CD14-positive monocyte (primary cell): ENCODE measurements at regions not wholly inside any gene's neighbourhood (a gene's known extent, or its start where the extent isn't known, plus 50 kb on each side); places are given as distances from the start of the nearest gene placed in this dataset.

Experiments
- DNase-seq, 3 donors: peaks; one replicate each; pipeline ENCODE4 v3.0.0-alpha.2; 2011 to 2022
- H2AFZ ChIP-seq: 2 replicates; pipeline ENCODE4 v1.6.0; 2012; ENCODE audit warnings: mild to moderate bottlenecking, low read depth, low read length, inconsistent platforms; ENCODE audit not compliant: insufficient read depth, poor library complexity, severe bottlenecking
- H3K27ac ChIP-seq, 2 donors: 1 replicate in 1 of 2; 2 replicates in 1 of 2; pipeline ENCODE4 v1.5.1; 2012 to 2013; ENCODE audit warnings: low read length in 2 of 2, control low read depth in 1 of 2, inconsistent platforms in 1 of 2, low read depth in 1 of 2, mild to moderate bottlenecking in 1 of 2
- H3K27me3 ChIP-seq, 2 donors: one replicate each; pipeline versions ENCODE4 v1.6.0 to v1.6.1; 2011 to 2013; ENCODE audit warnings: low read length in 2 of 2; ENCODE audit not compliant: control insufficient read depth in 2 of 2, insufficient read depth in 2 of 2
- H3K36me3 ChIP-seq, 2 donors: replicated peaks in 1 of 2; 1 replicate in 1 of 2; 2 replicates in 1 of 2; pipeline versions ENCODE4 v1.5.1 to v1.6.1; 2012 to 2013; ENCODE audit warnings: low read length in 2 of 2, control low read depth in 1 of 2, inconsistent platforms in 1 of 2, mild to moderate bottlenecking in 1 of 2; ENCODE audit not compliant: insufficient read depth in 2 of 2, control insufficient read depth in 1 of 2
- H3K4me1 ChIP-seq, 2 donors: 1 replicate in 1 of 2; 2 replicates in 1 of 2; pipeline versions ENCODE4 v1.5.1 to v1.6.1; 2012 to 2013; ENCODE audit warnings: low read length in 2 of 2, control low read depth in 1 of 2, inconsistent platforms in 1 of 2, mild to moderate bottlenecking in 1 of 2, moderate library complexity in 1 of 2; ENCODE audit not compliant: insufficient read depth in 2 of 2, control insufficient read depth in 1 of 2
- H3K4me2 ChIP-seq: replicated peaks from 2 replicates; pipeline ENCODE3; 2012; ENCODE audit warnings: low read length, moderate library complexity, mild to moderate bottlenecking; ENCODE audit not compliant: poor library complexity, severe bottlenecking; ENCODE audit errors: extremely low read depth
- H3K4me3 ChIP-seq, 3 experiments: fragments of 200-600 bp in 1 of 3; sonication (generic) in 1 of 3; replicated peaks in 1 of 3; 1 replicate in 2 of 3; 2 replicates in 1 of 3; pipeline ENCODE4 v1.5.1; 2011 to 2013; ENCODE audit warnings: low read length in 3 of 3, mild to moderate bottlenecking in 3 of 3, control low read depth in 2 of 3, low read depth in 2 of 3, inconsistent platforms in 1 of 3, moderate library complexity in 1 of 3
- H3K79me2 ChIP-seq: 2 replicates; pipeline ENCODE4 v1.6.0; 2012; ENCODE audit warnings: mild to moderate bottlenecking, control low read depth, inconsistent platforms, low read length, moderate library complexity; ENCODE audit not compliant: insufficient read depth
- H3K9ac ChIP-seq: 2 replicates; pipeline ENCODE4 v1.6.0; 2017; ENCODE audit warnings: low read length, mild to moderate bottlenecking; ENCODE audit not compliant: insufficient read depth, poor library complexity, severe bottlenecking
- H3K9me3 ChIP-seq, 2 donors: replicated peaks in 1 of 2; 1 replicate in 1 of 2; 2 replicates in 1 of 2; pipeline versions ENCODE4 v1.5.1 to v1.6.1; 2012 to 2013; ENCODE audit warnings: low read length in 2 of 2, control low read depth in 1 of 2; ENCODE audit not compliant: control insufficient read depth in 1 of 2, insufficient read depth in 1 of 2
- H4K20me1 ChIP-seq: 2 replicates; pipeline ENCODE4 v1.6.0; 2012; ENCODE audit warnings: mild to moderate bottlenecking, low read length, control low read depth, moderate library complexity; ENCODE audit not compliant: insufficient read depth
- H3K27ac Mint-ChIP-seq, 7 donors: one replicate each; pipeline ENCODE4 v1.8.0; 2020; ENCODE audit warnings: mild to moderate bottlenecking in 7 of 7, mixed read lengths in 7 of 7, moderate library complexity in 6 of 7, inconsistent platforms in 2 of 7
- H3K27me3 Mint-ChIP-seq, 3 donors: one replicate each; pipeline ENCODE4 v1.8.0; 2021 to 2022; ENCODE audit warnings: low read depth in 3 of 3, mild to moderate bottlenecking in 3 of 3, mixed read lengths in 3 of 3, moderate library complexity in 3 of 3, inconsistent platforms in 1 of 3
- H3K36me3 Mint-ChIP-seq, 2 donors: one replicate each; pipeline ENCODE4 v1.8.0; 2020; ENCODE audit warnings: mixed read lengths in 2 of 2, inconsistent platforms in 1 of 2, mild to moderate bottlenecking in 1 of 2
- H3K4me1 Mint-ChIP-seq: one replicate; pipeline ENCODE4 v1.8.0; 2020; ENCODE audit warnings: mild to moderate bottlenecking, mixed read lengths
- H3K4me3 Mint-ChIP-seq, 2 donors: one replicate each; pipeline ENCODE4 v1.8.0; 2020; ENCODE audit warnings: mild to moderate bottlenecking in 2 of 2, mixed read lengths in 2 of 2, moderate library complexity in 1 of 2
- H3K9me3 Mint-ChIP-seq, 7 donors: one replicate each; pipeline ENCODE4 v1.8.0; 2020 to 2022; ENCODE audit warnings: mixed read lengths in 7 of 7, mild to moderate bottlenecking in 6 of 7, moderate library complexity in 6 of 7, inconsistent platforms in 2 of 7
- CTCF ChIP-seq: fragments of 200-600 bp; IDR thresholded peaks from one replicate; pipeline ENCODE4 v1.8.0; 2022; ENCODE audit warnings: antibody characterized with exemption, mild to moderate bottlenecking
- WGBS: methylation state at CpG from one replicate; pipeline ENCODE4 v1.1.5; 2013; ENCODE audit warnings: missing lambda C conversion rate; ENCODE audit not compliant: insufficient coverage; 5-methylcytosine and 5-hydroxymethylcytosine counted together
- intact Hi-C, 2 donors: fragments of 100-400 bp; cut with micrococcal nuclease; formaldehyde crosslinking; loops; one replicate each; pipeline versions ENCODE4 v1.15.0 to v1.15.1; 2023

GRCh38 chr1:38581396-38581795, 278.2 kb downstream of the RRAGC start:
- no peaks in the 10 kb centered on the region for H3K36me3 ChIP-seq
- TF ChIP-seq CTCF: no peak
- H3K4me1 Mint-ChIP-seq: peaks cover 5% of the 10 kb centered on the region
- no peaks in the 10 kb centered on the region for H3K4me1 ChIP-seq
- no peak for DNase-seq
- H3K4me3 Mint-ChIP-seq: no peak overlapping the region
- no peaks in the 10 kb centered on the region for H3K36me3 Mint-ChIP-seq
- no peaks in the 10 kb centered on the region for H3K79me2 ChIP-seq
- H2AFZ ChIP-seq: no peak overlapping the region
- intact Hi-C loops: no loop called here
- no peaks in the 10 kb centered on the region for H4K20me1 ChIP-seq
- H3K27ac Mint-ChIP-seq: no peak overlapping the region
- H3K4me3 ChIP-seq: no peak overlapping the region
- WGBS: 42% methylated on average over 2 of the region's 2 CpGs
- no peak overlapping the region for H3K27ac ChIP-seq
- no peak overlapping the region for H3K4me2 ChIP-seq
- peaks cover 0 to 4% (median 2%) of the 10 kb centered on the region in 7 donors for H3K9me3 Mint-ChIP-seq
- peaks cover 33 to 34% of the 10 kb centered on the region in 2 donors for H3K27me3 ChIP-seq
- H3K9me3 ChIP-seq: no peaks in the 10 kb centered on the region
- H3K27me3 Mint-ChIP-seq: peaks cover 41 to 51% (median 47%) of the 10 kb centered on the region in 3 donors
- H3K9ac ChIP-seq: no peak overlapping the region

DNA sequence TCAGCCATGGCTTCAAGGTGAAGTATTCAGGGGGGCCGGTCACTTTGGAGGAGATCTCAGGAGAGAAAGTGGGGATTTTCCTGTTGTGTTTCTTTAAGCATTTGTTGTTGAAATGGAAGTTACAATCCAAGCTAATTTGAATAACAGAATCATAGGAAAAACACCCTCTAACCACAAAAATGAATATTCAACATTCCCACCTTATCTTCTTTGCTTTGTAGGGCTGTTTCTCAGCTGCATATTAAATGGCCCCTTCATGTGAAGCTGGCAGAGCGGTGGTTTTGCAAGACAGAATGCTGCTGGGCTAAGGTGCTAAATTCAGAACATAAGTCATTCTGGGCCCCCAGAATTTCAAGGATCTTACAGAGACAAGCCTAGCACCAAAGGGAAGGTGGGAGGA, 279.0 kb downstream of the RRAGC start:
- 88% methylated on average over 1 of the region's 2 CpGs for WGBS
- Histone ChIP-seq H3K79me2 (no peaks in the 10 kb centered on the region), H3K4me3 (no peak overlapping the region), H3K27me3 (peaks cover 32 to 37% of the 10 kb centered on the region in 2 donors), H3K4me2 (no peak overlapping the region), H3K36me3 (no peaks in the 10 kb centered on the region), H3K9me3 (no peaks in the 10 kb centered on the region), H3K9ac (no peak overlapping the region), H2AFZ (no peak overlapping the region), H3K4me1 (no peaks in the 10 kb centered on the region), H4K20me1 (no peaks in the 10 kb centered on the region), H3K27ac (no peak overlapping the region)
- no peak for DNase-seq
- peaks cover 5% of the 10 kb centered on the region for H3K4me1 Mint-ChIP-seq
- H3K27ac Mint-ChIP-seq: peak overlapping the region in 1 of 7 donors; percentile 33
- TF ChIP-seq CTCF: no peak
- H3K9me3 Mint-ChIP-seq: peaks cover 0 to 4% (median 2%) of the 10 kb centered on the region in 7 donors
- H3K4me3 Mint-ChIP-seq: no peak overlapping the region
- H3K27me3 Mint-ChIP-seq: peaks cover 43 to 53% (median 48%) of the 10 kb centered on the region in 3 donors
- no peaks in the 10 kb centered on the region for H3K36me3 Mint-ChIP-seq
- intact Hi-C loops: no loop called here
